HPDE6-E6E7 (cell line): ENCODE measurements at regions not wholly inside any gene's neighbourhood (a gene's known extent, or its start where the extent isn't known, plus 50 kb on each side); places are given as distances from the start of the nearest gene placed in this dataset.

Experiments used
- DNase-seq: peaks from one replicate; pipeline ENCODE4 v3.0.0; 2011; ENCODE audit warnings: missing footprints; ENCODE audit errors: extremely low spot score

- DNase-seq, result no peak
These were observed 86.8 kb upstream of the STARD13 start for GRCh38 chr13:33372251-33372919.

- no peak for DNase-seq
These were observed 88.1 kb upstream of the STARD13 start for GRCh38 chr13:33373624-33374023.

GRCh38 chr13:33375421-33375820 lies 89.9 kb upstream of the STARD13 start:
- DNase-seq, result no peak

DNA sequence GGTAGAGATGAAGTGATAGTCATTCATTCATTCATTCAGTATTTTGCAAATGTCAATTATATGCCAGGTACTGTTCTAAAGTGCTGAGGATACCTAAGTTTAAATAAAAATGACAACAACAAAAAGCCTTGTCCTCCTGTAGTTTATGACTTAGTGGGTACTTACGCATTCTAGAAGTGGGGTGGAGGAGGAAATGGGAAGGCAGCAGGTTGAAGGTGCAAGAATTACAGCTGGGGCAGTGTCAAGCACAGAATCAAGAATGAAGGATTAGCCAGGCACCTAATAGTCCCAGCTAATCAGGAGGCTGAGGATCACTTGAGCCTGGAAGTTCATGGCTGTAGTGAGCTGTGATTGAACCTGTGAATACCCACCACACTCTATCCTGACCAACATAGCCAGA lies 90.7 kb upstream of the STARD13 start:
- no peak for DNase-seq

DNA sequence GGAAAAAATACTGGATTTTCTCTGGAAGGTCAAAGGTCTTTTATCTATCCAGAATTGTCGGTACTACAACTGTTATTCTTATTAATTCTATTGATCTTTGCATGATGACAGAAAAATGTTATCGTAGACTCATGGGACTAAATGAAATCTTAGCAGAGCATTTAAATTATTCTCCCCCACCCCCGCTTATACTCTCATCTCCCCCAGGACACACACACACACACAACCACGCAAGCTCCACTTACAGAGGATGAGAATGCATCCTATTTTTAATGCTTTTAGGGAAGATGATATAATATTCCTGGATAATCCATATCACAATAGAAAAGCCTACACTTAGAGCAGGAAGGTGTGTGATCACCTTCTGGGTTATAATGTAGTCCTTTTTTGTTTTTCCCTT lies 91.9 kb upstream of the STARD13 start:
- DNase-seq, result no peak

DNA sequence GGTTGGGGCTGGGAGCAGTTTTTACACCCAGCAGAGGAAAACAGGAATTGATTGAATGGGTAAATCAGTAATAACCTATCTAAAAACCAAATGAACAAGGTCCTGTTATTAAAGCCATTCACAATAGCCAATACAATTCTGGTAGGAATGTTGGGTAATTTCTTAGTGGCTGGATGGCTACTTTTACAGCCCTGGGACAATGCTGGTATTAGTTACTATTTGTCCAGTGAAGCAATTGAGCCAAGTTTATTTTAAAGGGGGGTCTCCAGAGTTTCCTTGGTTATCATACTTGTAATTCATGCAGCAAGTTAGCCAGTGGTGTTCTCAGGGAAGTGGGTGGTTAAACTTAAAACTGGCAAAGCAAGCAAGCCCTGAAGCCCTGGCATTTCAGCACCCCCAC lies 92.3 kb upstream of the STARD13 start:
- no peak for DNase-seq

- no peak for DNase-seq
These were observed 94.1 kb upstream of the STARD13 start for GRCh38 chr13:33379608-33380007.

- no peak for DNase-seq
These were observed 95.0 kb upstream of the STARD13 start for GRCh38 chr13:33380487-33381079.

DNA sequence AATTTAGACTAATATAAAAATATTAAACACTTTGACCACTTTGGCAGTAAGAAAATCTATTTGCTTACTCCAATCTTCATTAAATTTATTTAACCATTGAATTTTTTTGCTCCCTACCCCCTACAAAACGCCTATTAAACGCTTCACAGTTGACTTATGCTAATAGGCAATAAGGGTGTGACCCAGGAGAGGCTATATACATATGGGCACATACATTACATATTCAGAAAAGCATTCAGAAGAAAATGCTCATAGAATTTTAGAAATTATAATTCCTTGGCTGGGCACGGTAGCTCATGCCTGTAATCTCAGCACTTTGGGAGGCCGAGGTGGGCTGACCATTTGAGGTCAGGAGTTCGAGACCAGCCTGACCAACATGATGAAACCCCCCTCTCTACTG lies 95.6 kb upstream of the STARD13 start:
- DNase-seq, result no peak

DNA sequence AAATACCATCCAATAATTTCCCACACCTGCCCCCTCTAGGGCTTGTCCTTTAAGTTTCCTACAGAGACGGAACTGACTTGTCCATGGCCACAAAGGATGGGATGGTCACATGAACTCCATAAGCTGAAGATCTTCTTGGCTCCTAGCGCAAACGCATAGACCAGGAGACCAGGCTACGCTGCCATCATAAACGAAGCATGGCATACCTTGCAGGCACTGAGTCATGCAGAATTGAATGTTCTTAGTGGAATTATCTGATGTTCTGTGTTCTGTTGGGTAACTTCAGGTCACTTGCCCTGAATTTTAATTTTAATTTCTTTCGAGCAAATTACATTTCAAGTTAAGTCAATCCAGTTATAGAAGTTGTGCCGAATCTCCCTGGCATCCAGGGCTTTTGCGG lies 96.4 kb upstream of the STARD13 start:
- no peak for DNase-seq

DNA sequence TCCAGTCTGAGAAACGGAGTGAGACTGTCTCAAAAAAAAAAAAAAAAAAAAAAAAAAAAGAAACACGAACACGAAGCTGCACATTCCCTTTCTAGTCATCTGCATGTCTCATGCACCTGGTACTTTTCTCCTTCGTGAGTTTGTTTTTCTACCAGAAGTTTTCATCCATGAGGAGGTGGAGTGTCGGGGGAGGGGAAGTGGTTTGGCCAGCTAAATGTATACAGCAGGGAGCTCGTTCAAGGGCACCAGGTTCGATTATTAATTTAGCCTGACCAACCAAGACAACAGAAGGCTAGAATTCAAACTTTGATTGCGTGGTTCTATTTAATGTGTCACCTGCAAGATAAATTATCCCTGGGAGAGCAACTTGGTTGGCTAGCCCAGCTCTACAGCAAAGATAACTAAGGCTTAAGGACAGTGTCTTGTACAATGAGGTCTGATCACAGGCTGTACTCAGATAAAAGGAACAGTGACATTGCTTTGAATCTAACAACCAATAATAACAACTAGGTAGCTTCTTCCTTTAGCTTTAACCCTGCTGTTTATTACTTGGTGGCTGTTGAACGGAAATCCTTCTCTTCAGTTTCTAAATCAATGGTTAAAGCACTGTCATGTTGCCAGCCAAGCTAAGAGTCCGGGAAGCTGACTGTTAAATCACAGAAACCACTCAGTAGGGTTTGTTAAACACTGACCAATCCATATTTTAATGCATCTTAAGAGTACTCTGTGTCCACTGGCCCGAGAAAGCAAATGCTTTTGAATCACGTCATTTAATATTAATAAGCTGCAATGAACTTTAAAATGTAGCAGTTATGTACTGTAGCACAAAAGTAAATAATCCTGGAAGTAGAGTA lies 98.4 kb upstream of the STARD13 start:
- no peak for DNase-seq

- peak; percentile 9 for DNase-seq
These were observed 102.9 kb upstream of the STARD13 start for GRCh38 chr13:33388286-33388998.

DNA sequence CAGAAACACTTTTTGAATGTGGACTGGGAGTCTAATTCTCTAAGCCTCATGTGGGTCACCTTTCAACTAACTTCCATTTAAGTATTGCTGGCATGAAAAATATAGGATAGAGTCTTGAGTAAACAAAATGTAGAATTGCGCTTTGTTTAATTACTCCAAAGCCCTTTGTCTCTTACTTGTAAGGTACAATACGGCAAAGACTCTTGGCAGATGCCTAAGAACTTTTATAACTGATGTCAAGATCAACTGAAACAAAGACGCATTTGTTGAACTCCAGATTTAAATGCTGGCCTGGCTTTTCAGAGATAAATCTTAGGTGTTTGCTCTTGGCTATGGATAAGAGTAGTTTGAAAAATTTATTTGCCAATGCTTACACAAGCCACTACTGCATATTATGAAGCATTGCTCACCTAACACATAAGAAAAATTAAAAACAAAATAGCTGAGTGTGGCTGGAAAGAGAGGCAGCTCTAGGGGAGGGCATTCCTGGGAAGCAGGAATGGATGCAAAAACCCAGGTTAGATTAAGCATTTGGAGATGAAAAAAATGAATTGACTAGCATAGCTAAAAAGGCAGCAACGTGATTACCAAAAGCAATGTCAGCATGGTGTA lies 107.3 kb upstream of the STARD13 start:
- DNase-seq, result no peak

DNA sequence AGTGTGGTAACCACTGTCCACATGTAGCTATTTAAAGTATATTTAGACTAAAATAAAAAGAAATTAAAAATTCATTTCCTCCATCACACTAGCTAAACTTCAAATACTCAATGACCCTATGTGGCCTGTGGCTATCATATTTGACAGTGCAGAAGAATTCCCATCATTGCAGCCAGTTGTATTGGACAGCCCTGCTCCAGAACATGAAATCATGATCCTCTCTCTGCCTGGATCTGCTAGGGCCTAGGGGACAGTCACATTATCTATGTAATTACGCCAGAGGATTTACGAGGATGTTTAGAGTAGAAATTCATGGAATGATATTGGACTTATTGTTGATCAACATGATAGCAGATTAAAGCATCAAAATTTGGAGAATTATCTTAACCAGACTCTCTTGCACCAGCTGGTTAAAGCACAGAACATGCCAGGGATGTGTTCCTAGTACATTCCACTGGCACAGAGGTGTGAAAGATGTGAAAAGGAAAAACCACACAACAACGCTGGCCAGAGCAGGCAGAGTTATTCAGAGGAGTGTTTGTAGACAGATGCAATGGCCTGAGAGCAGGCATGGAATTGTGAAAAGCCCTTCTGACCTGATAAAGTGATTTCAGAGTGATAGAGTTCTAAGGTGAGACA lies 108.9 kb upstream of the STARD13 start:
- no peak for DNase-seq

- DNase-seq, result no peak
These were observed 115.7 kb upstream of the STARD13 start for GRCh38 chr13:33401238-33401637.

DNA sequence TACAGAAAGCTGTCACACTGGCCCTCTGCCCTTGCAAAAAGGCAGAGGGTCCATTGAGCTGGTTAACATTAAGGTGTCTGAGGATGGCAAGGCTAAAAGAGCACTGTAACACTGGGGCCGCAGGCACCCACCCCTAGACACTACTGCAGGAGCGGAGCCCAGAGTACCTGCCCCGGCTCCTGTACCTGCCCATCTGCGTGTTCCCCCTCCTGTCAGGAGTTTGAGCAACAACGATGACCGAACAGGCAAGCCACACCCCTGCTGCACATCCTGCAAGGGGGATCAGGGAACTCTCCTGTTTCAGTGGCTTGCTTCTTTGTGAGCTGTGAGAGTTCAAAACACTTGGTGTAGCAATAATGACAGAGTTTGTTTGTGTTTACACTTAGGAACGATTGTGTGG lies 117.4 kb upstream of the STARD13 start:
- no peak for DNase-seq

- no peak for DNase-seq
These were observed 118.3 kb upstream of the STARD13 start for GRCh38 chr13:33403807-33404362.

- no peak for DNase-seq
These were observed 119.8 kb upstream of the STARD13 start for GRCh38 chr13:33405371-33405770.

DNA sequence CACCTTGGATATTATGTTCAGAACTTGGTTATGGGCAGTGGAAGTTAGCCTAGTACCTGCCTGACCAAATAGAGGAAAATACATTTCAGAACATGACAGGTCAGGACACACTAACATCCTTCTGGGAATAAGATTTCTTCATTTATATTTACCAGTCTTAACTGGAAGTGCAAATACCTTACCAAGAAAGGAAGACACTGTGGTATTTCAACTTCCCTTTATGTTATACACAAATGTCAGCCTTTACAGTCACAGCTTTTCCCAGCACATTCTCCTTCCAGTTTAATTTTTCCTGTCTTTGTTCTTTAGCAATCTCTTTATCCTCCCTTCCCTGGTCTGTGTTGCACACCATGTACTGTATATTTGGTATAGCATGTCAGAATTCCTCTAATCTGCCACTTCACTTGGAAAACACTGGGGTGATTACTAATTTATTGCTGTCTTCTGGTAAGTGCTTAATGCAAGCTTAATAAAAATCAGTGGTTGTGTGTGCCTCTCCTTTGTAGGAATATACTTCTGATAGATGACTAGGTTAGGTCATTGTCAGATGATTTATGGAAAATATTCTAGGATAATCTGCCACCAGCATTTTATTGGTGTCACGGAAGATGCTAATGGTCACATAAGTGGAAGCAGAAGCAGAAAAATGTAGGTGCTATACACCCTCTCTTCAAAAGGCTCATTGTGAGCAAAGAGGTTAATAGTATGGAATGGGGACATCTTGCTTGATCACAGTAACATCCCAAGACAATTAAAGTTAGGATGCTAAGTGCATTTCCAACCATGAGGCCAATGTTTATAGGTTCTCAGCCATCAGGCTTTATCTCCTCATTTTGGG lies 124.3 kb upstream of the STARD13 start:
- no peak for DNase-seq

- no peak for DNase-seq
These were observed 125.1 kb upstream of the STARD13 start for GRCh38 chr13:33410619-33411018.
